PC-9 (cell line): ENCODE measurements at regions not wholly inside any gene's neighbourhood (a gene's known extent, or its start where the extent isn't known, plus 50 kb on each side); places are given as distances from the start of the nearest gene placed in this dataset.
A peak's percentile ranks its signal among the peaks of the same experiment; 100 is the strongest.

Experiments
- BruUV-seq: library from RNA; stranded (reverse); fragments of 400-500 nt; replicated peaks from 2 replicates; lab custom pipeline; 2021; lab: Mats Ljungman, UMichigan
- CTCF ChIA-PET: fragments of 300-600 bp; sonication (Branson Sonifier 250); formaldehyde crosslinking; loops from one replicate; lab custom pipeline; 2022; ENCODE audit warnings: antibody characterized with exemption; lab: Charles Lee
- POLR2A ChIA-PET: fragments of 300-600 bp; sonication (Branson Sonifier 250); formaldehyde crosslinking; loops from one replicate; lab custom pipeline; 2022; ENCODE audit warnings: antibody characterized with exemption; ENCODE audit not compliant: unreplicated experiment; lab: Charles Lee
- DNase-seq, 2 experiments: peaks; one replicate each; pipeline versions ENCODE4 v3.0.0 to v3.0.0-alpha.2; 2015 to 2022; ENCODE audit warnings: mixed read lengths in 1 of 2
- H2AFZ ChIP-seq: fragments of 200-600 bp; sonication (generic); 2 replicates; pipeline ENCODE4 v1.8.1; 2017; ENCODE audit warnings: antibody characterized with exemption
- H3F3A ChIP-seq: fragments of 200-600 bp; sonication (generic); 2 replicates; pipeline ENCODE4 v1.8.1; 2017; ENCODE audit warnings: antibody characterized with exemption, mild to moderate bottlenecking, low read depth; ENCODE audit not compliant: insufficient read depth
- H3K27ac ChIP-seq: fragments of 200-600 bp; sonication (generic); 2 replicates; pipeline ENCODE4 v1.6.1; 2016; ENCODE audit warnings: mixed run types
- H3K27me3 ChIP-seq: fragments of 200-600 bp; sonication (generic); 2 replicates; pipeline ENCODE4 v1.6.1; 2016; ENCODE audit warnings: low read depth, mixed run types; ENCODE audit not compliant: insufficient read depth
- H3K36me3 ChIP-seq: fragments of 200-600 bp; sonication (generic); 2 replicates; pipeline ENCODE4 v1.6.1; 2016; ENCODE audit warnings: low read depth, mixed run types
- H3K4me1 ChIP-seq: fragments of 200-600 bp; sonication (generic); replicated peaks from 2 replicates; pipeline ENCODE4 v1.6.1; 2016; ENCODE audit warnings: mixed run types; ENCODE audit not compliant: insufficient read depth
- H3K4me2 ChIP-seq: fragments of 200-600 bp; sonication (generic); 2 replicates; pipeline ENCODE4 v1.6.1; 2017; ENCODE audit warnings: mixed run types
- H3K4me3 ChIP-seq: fragments of 200-600 bp; sonication (generic); 2 replicates; pipeline ENCODE4 v1.6.1; 2016; ENCODE audit warnings: mixed run types
- H3K79me2 ChIP-seq: fragments of 200-600 bp; sonication (generic); 2 replicates; pipeline ENCODE4 v1.6.1; 2017; ENCODE audit warnings: low read depth, mixed run types
- H3K9me2 ChIP-seq: fragments of 200-600 bp; sonication (generic); 2 replicates; pipeline ENCODE4 v1.8.1; 2017; ENCODE audit warnings: mild to moderate bottlenecking; ENCODE audit not compliant: insufficient read depth
- H3K9me3 ChIP-seq: fragments of 200-600 bp; sonication (generic); 2 replicates; pipeline ENCODE4 v1.8.1; 2016; ENCODE audit warnings: low read depth; ENCODE audit not compliant: insufficient read depth
- H4K20me1 ChIP-seq: fragments of 200-600 bp; sonication (generic); 2 replicates; pipeline ENCODE4 v1.8.1; 2017; ENCODE audit not compliant: insufficient read depth
- EZH2 ChIP-seq: fragments of 200-600 bp; sonication (generic); IDR thresholded peaks from 2 replicates; pipeline ENCODE4 v1.8.0; 2017; ENCODE audit warnings: antibody characterized with exemption, low read depth
- intact Hi-C: fragments of 100-400 bp; cut with micrococcal nuclease; formaldehyde crosslinking; loops from one replicate; pipeline ENCODE4 v1.10.0; 2022; ENCODE audit not compliant: unreplicated experiment
- TF ChIP-seq, protein P1 (sequence below): fragments of 200-600 bp; sonication (generic); conservative IDR thresholded peaks from 2 replicates; pipeline ENCODE4 v1.6.1; 2017; ENCODE audit warnings: mixed run types, antibody characterized with exemption, mild to moderate bottlenecking, moderate library complexity

DNA sequence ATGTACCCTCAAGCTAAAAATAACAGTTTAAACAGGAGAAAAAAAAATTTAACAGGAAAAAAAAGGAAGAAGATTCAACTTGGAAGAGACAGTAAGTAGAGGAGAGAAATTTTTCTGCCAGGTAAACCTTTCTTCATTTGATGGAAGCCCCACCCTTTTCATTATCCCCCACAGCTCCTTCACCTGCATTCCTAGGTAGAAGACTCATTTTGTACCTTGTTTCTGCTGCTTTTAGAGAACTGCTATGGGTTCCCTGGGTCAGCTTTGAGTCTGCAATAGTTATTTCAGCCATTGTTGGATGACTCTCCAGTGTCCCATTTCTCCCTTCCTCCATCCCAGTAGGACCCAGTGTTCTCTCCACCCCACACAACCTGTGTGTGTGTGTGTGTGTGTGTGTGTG is 74.1 kb upstream of the CPEB4 start:
- no TSS peak for BruUV-seq
- CTCF ChIA-PET, result no interaction called here
- Histone ChIP-seq H3K27ac (no peak overlapping the region), H3K4me1 (peaks cover 56% of the 10 kb centered on the region), H3K4me2 (peak overlapping the region; percentile 31), H4K20me1 (no peaks in the 10 kb centered on the region), H3K9me2 (no peaks in the 10 kb centered on the region), H3F3A (peaks cover 6% of the 10 kb centered on the region; the same call in 1 of the 2 replicates), H3K27me3 (no peaks in the 10 kb centered on the region), H3K4me3 (no peak overlapping the region), H3K36me3 (no peaks in the 10 kb centered on the region), H3K9me3 (no peaks in the 10 kb centered on the region), H2AFZ (no peak overlapping the region), H3K79me2 (no peaks in the 10 kb centered on the region)
- intact Hi-C loops, result no loop called here
- DNase-seq, result peak in 1 of 2 experiments; percentile 51
- POLR2A ChIA-PET, result interaction anchor here (0.6 kb wide), 1 partner anchor 1688 kb away, joined by 6 read pairs; no protein-coding TSS in a partner anchor
- no peak for TF ChIP-seq EZH2
- TF ChIP-seq, protein P1, sequence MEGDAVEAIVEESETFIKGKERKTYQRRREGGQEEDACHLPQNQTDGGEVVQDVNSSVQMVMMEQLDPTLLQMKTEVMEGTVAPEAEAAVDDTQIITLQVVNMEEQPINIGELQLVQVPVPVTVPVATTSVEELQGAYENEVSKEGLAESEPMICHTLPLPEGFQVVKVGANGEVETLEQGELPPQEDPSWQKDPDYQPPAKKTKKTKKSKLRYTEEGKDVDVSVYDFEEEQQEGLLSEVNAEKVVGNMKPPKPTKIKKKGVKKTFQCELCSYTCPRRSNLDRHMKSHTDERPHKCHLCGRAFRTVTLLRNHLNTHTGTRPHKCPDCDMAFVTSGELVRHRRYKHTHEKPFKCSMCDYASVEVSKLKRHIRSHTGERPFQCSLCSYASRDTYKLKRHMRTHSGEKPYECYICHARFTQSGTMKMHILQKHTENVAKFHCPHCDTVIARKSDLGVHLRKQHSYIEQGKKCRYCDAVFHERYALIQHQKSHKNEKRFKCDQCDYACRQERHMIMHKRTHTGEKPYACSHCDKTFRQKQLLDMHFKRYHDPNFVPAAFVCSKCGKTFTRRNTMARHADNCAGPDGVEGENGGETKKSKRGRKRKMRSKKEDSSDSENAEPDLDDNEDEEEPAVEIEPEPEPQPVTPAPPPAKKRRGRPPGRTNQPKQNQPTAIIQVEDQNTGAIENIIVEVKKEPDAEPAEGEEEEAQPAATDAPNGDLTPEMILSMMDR, result no peak

GRCh38 chr5:173815571-173815970 is 72.6 kb upstream of the CPEB4 start:
- Histone ChIP-seq H3F3A (peaks cover 6% of the 10 kb centered on the region; the same call in 1 of the 2 replicates), H3K4me1 (peaks cover 56% of the 10 kb centered on the region), H3K9me2 (no peaks in the 10 kb centered on the region), H3K9me3 (no peaks in the 10 kb centered on the region), H3K4me2 (no peak overlapping the region), H3K27me3 (no peaks in the 10 kb centered on the region), H4K20me1 (no peaks in the 10 kb centered on the region), H3K36me3 (no peaks in the 10 kb centered on the region), H2AFZ (no peak overlapping the region), H3K4me3 (no peak overlapping the region), H3K79me2 (no peaks in the 10 kb centered on the region), H3K27ac (no peak overlapping the region)
- no peak for TF ChIP-seq EZH2
- TF ChIP-seq, protein P1, result no peak
- DNase-seq, result no peak
- BruUV-seq, result no TSS peak
- intact Hi-C loops, result no loop called here
- POLR2A ChIA-PET, result no interaction called here
- CTCF ChIA-PET, result interaction anchor here (0.6 kb wide), 1 partner anchor 70 kb away, joined by 5 read pairs; no protein-coding TSS in a partner anchor

- POLR2A ChIA-PET, result interaction anchor here (0.6 kb wide), 1 partner anchor 52 kb away, joined by 3 read pairs; no protein-coding TSS in a partner anchor
- Histone ChIP-seq H3K27me3 (no peaks in the 10 kb centered on the region), H3K4me1 (peaks cover 68% of the 10 kb centered on the region), H3K27ac (peak overlapping the region; percentile 35), H3K9me2 (no peaks in the 10 kb centered on the region), H4K20me1 (no peaks in the 10 kb centered on the region), H3K36me3 (no peaks in the 10 kb centered on the region), H3K79me2 (no peaks in the 10 kb centered on the region), H3K4me3 (no peak overlapping the region), H3F3A (peaks cover 6% of the 10 kb centered on the region; the same call in 1 of the 2 replicates), H3K9me3 (no peaks in the 10 kb centered on the region), H2AFZ (no peak overlapping the region), H3K4me2 (peak overlapping the region; percentile 48)
- intact Hi-C loops, result no loop called here
- DNase-seq, result no peak
- CTCF ChIA-PET, result interaction anchor here (0.7 kb wide), 1 partner anchor 53 kb away, joined by 3 read pairs; no protein-coding TSS in a partner anchor
- BruUV-seq, result no TSS peak
- no peak for TF ChIP-seq EZH2
- TF ChIP-seq, protein P1, result no peak
Observed at GRCh38 chr5:173816728-173817127, 71.4 kb upstream of the CPEB4 start.
